ENCODE measurements at regions not wholly inside any gene's neighbourhood (a gene's known extent, or its start where the extent isn't known, plus 50 kb on each side); places are given as distances from the start of the nearest gene placed in this dataset.

DNA sequence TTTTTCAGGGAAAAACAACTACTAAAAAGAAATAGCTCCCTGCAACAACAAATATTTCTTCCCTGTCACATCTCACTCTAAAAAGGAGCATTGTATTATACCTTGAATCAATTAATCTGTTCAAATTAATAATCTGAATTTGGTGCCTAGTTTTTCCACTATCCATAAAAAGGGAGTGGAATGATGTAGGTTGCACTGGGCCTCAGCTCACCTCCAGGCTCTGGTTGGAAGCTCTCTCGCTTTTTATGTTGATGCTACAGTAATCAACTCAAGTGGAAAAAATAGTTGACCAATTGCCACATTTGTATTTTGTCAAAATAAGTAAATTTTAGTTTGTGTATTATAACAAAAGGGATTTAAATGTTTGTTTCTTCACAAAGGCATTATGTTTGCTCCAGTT lies 126.1 kb downstream of the MAD2L1 start:
- TF ChIP-seq, protein P1, sequence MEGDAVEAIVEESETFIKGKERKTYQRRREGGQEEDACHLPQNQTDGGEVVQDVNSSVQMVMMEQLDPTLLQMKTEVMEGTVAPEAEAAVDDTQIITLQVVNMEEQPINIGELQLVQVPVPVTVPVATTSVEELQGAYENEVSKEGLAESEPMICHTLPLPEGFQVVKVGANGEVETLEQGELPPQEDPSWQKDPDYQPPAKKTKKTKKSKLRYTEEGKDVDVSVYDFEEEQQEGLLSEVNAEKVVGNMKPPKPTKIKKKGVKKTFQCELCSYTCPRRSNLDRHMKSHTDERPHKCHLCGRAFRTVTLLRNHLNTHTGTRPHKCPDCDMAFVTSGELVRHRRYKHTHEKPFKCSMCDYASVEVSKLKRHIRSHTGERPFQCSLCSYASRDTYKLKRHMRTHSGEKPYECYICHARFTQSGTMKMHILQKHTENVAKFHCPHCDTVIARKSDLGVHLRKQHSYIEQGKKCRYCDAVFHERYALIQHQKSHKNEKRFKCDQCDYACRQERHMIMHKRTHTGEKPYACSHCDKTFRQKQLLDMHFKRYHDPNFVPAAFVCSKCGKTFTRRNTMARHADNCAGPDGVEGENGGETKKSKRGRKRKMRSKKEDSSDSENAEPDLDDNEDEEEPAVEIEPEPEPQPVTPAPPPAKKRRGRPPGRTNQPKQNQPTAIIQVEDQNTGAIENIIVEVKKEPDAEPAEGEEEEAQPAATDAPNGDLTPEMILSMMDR (IDR thresholded peaks at IDR 0.05) = no peak
- TF ChIP-seq POLR2A (IDR thresholded peaks at IDR 0.05) = no peak
